GM13976 (cell line): ENCODE measurements at regions not wholly inside any gene's neighbourhood (a gene's known extent, or its start where the extent isn't known, plus 50 kb on each side); places are given as distances from the start of the nearest gene placed in this dataset.
"Not testable (repeated sequence)": the region's sequence is repeated elsewhere in the genome, so short reads cannot be mapped to it uniquely, and the experiment has no call there.

Source experiments
- DNase-seq: peaks from one replicate; pipeline ENCODE4 v3.0.0; 2012; ENCODE audit warnings: low spot score
- in situ Hi-C: fragments of 300-500 bp; cut with MboI; formaldehyde crosslinking; loops from one replicate; pipeline ENCODE4 v1.12.0; 2022; ENCODE audit warnings: low sequenced_read_pairs, mixed read lengths, inconsistent platforms; ENCODE audit not compliant: unreplicated experiment
- TF ChIP-seq, protein P1 (sequence below): IDR thresholded peaks from 2 replicates; pipeline ENCODE4 v1.5.1; 2012; ENCODE audit warnings: borderline replicate concordance, mild to moderate bottlenecking; ENCODE audit not compliant: insufficient read depth; ENCODE audit errors: extremely low read depth, missing control alignments, control extremely low read depth

DNA sequence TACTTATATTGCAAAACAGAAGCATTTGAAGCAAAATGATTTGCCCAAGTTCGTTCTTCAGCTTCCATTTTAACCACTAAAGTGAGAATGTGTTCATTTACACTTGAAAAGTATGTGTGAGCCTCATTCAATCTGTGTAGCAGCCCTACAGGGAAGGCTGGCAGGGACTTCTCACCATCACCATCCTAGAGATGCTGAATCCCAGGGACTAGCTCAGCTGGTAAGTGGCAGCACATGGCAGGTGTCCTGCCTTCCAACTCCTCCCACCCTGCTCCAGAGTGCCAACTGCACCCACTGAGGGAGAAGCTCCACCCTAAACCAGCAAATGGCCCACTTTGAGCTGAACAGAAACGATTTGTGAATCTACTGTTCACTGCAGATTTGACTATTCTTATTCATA, 91.5 kb downstream of the EN1 start:
- TF ChIP-seq, protein P1, sequence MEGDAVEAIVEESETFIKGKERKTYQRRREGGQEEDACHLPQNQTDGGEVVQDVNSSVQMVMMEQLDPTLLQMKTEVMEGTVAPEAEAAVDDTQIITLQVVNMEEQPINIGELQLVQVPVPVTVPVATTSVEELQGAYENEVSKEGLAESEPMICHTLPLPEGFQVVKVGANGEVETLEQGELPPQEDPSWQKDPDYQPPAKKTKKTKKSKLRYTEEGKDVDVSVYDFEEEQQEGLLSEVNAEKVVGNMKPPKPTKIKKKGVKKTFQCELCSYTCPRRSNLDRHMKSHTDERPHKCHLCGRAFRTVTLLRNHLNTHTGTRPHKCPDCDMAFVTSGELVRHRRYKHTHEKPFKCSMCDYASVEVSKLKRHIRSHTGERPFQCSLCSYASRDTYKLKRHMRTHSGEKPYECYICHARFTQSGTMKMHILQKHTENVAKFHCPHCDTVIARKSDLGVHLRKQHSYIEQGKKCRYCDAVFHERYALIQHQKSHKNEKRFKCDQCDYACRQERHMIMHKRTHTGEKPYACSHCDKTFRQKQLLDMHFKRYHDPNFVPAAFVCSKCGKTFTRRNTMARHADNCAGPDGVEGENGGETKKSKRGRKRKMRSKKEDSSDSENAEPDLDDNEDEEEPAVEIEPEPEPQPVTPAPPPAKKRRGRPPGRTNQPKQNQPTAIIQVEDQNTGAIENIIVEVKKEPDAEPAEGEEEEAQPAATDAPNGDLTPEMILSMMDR: no peak

DNA sequence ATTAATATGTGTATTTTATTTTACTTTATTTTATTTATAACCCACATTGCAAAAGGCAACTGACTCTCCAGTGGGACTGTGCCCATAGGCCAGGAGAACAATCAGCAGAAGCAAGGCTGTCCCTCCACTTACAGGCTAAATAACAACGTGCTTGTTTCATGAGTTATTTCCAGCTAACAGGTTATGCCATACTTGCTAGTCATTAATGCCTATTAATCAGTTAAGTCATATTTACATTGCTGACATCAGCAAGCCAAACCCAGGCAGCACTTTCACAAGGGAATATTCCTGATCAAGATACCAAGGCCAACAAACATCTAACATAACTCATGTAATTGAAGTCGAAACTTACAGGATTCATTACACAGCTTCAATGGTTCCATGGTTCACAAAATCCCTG, 92.1 kb downstream of the EN1 start:
- DNase-seq: no peak
- TF ChIP-seq, protein P1: no peak
- in situ Hi-C loops: no loop called here

More for the DNA sequence above, 91.5 kb downstream of the EN1 start:
- no peak for DNase-seq
- in situ Hi-C loops: no loop called here

DNA sequence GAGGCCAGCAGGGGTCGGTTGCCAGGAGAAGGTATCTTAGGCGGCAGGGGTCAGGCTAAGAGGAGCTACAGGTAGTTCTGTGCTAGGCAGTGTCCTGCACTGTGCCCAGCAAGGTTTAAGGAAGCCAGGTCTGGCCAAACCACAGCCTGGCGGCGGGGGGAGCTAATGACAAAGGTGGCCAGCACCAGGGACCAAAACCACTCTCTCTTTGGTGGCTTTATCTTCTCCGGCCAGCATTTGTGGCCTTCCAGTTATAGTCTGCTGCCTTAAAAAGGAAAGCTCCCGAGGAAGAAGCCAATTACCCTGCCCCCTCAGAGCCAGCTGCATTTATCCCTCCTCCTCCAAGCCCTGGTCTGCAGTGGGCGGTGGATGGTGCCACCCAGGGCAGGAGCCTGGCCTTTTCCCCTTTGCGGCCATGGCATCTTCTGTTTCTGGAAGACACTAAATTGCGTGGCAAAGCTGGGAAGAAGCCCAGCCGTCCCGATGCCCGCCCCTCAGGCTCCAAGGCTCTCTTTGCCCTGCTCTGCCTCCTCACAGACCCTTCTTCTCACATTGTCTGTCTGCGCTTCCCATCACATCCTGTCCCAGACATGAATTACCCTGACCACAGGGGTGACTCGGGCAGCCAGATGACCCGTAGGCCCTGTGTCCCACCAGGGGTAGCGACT, 94.6 kb downstream of the EN1 start:
- no peak for DNase-seq
- in situ Hi-C loops: no loop called here
- TF ChIP-seq, protein P1: no peak

DNA sequence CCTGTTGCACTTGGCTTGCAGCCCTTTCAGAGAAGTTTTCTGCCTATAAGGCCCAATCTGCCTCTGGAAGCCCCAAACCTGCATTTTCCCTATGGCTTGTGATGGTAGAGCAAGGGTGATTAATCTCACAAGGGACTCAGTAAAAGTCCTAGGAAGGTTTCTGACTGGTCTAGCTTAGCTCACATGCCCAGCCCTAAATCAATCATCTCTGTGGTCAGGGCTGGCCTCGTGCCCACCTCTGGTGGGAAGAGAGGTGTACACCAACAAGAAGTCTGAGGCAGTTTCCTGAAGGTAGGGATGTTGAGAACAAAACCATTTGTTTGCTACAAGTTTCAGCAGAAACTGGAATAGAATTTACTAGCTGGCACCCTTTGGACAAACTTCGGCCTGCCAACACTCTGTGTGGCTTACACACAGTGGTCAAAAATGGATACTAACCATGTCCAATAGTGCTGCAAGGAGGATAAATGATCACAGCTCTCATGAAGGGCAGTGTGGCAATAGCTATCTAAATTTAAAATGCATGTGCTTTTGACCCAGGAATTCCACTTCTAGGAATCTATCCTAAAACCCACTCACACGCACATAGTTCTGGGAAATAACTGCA, 96.4 kb downstream of the EN1 start:
- TF ChIP-seq, protein P1: no peak
- in situ Hi-C loops: no loop called here
- no peak for DNase-seq

DNA sequence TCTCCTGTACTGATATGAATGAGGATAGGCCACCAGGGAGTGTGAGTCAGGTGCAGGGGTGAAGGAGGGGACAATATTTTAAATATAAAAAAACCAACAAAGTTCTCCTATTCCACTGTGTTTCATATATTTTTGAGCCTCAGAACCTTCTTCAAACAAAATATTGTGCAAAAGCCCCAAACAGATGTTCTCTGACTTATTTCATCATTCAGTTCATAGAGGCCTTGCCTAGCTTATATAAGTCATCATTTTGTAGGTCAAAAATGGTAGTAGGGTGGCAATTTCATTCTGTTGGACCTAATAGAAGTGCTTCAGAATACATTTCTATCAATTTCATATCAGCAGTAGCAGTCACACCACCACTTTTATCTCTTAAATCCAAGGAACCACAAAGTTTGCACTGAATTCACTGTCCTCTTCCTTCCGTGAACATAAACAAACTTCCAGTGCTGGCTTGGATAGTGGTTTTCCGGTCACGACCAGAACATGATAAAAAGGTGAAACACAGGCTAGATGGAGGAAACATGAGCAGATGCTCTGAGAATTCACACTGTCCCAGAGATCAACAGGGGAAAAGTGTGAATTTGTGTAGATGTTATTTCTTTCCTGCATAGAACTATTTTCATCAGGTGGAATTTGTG, 99.1 kb downstream of the EN1 start:
- in situ Hi-C loops: no loop called here
- TF ChIP-seq, protein P1: no peak
- no peak for DNase-seq

DNA sequence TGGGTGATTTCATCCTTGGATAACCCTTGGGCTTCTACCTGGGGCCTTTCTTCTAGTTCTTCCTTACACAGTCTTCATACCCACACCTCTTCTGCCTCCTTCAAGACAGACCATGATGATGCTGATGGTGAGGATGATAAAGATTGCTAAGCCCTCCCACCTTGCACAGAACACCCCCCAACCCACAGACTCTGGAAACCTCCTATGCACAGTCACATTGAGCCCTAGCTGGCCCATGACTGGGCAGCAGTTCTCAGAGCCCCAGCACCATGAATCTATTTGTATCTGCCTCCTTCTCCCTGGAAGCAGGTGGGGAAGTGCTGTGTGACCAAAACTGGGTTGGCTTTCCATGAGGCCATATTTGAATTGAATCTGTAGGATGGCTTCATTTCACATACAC, 99.8 kb downstream of the EN1 start:
- TF ChIP-seq, protein P1: no peak
- in situ Hi-C loops: no loop called here
- no peak for DNase-seq

DNA sequence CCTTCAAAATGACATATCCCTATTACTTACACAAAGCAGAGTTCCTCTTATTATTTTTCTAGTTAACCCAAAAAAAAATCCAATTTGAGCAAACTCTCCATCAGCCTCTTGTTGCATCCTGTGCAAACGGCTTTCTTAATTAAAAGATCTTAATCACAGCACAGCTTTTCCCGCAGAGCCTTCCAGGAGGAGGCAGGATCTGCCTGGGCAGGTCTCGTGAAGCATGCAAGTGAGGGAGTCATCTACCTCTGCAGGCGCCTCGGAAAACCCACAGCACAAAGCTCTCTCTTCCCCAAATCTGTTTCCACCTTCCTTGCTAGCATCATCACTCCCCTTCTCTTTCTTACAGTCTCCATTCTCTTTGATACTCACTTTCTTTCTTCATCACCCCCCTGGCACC, 100.4 kb downstream of the EN1 start:
- no peak for DNase-seq
- TF ChIP-seq, protein P1: no peak
- in situ Hi-C loops: no loop called here

DNA sequence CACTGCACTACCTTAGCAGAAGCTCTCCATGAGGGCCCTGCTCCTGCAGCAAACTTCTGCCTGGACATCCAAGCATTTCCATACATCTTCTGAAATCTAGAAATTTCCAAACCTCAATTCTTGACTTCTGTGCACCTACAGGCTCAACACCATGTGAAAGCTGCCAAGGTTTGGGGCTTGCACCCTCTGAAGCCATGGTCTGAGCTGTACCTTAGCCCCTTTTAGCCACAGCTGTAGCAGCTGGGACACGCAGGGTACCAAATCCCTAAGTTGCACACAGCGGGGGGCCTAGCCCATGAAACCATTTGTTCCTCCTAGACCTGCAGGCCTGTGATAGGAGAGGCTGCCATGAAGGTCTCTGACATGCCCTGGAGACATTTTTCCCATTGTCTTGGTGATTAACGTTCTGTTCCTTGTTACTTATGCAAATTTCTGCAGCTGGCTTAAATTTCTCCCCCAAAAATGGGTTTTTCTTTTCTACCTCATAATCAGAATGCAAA, 102.7 kb downstream of the EN1 start:
- DNase-seq, in situ Hi-C loops: not testable (repeated sequence)
